Testis (tissue), 2 donors: ENCODE measurements at regions not wholly inside any gene's neighbourhood (a gene's known extent, or its start where the extent isn't known, plus 50 kb on each side); places are given as distances from the start of the nearest gene placed in this dataset.

ENCODE experiments used
- DNase-seq: peaks from one replicate; pipeline ENCODE4 v3.0.0-alpha.2; 2019
- H3K27ac ChIP-seq, 2 donors: fragments of 200-600 bp; sonication (generic); one replicate each; pipeline ENCODE4 v1.5.1; 2019
- H3K27me3 ChIP-seq: fragments of 200-600 bp; sonication (generic); one replicate; pipeline ENCODE4 v1.5.1; 2019
- H3K36me3 ChIP-seq: fragments of 200-600 bp; sonication (generic); one replicate; pipeline ENCODE4 v1.5.1; 2017; ENCODE audit warnings: low read depth; ENCODE audit errors: missing control alignments
- H3K4me1 ChIP-seq: fragments of 200-600 bp; sonication (generic); one replicate; pipeline ENCODE4 v1.5.1; 2019
- H3K4me3 ChIP-seq, 2 donors: fragments of 200-600 bp; sonication (generic); one replicate each; pipeline ENCODE4 v1.5.1; 2017 to 2019
- H3K9me3 ChIP-seq: fragments of 200-600 bp; sonication (generic); one replicate; pipeline ENCODE4 v1.5.1; 2017
- POLR2A ChIP-seq: fragments of 450-650 bp; IDR thresholded peaks from one replicate; pipeline ENCODE4 v1.6.1; 2017; ENCODE audit warnings: antibody characterized with exemption, mild to moderate bottlenecking, moderate library complexity
- WGBS, 2 donors: methylation state at CpG; one replicate each; pipeline ENCODE4 v1.1.5; 2018; 5-methylcytosine and 5-hydroxymethylcytosine counted together
- intact Hi-C: fragments of 100-400 bp; cut with DNase I; formaldehyde crosslinking; loops from one replicate; pipeline ENCODE4 v1.15.1; 2023; ENCODE audit warnings: low total_unique reads
- TF ChIP-seq, protein P1 (sequence below), 3 experiments: fragments of 450-650 bp in 2 of 3; fragments of 200-600 bp in 1 of 3; sonication (generic) in 1 of 3; IDR thresholded peaks; one replicate each; pipeline ENCODE4 v1.5.1; 2016 to 2019; ENCODE audit warnings: antibody characterized with exemption in 3 of 3, mild to moderate bottlenecking in 2 of 3, moderate library complexity in 1 of 3

GRCh38 chr5:98243972-98244371, 529.5 kb upstream of the RGMB start:
- 58 to 62% methylated on average over 1 of the region's 1 CpG for WGBS, 2 donors
- H3K27me3 ChIP-seq, result no peaks in the 10 kb centered on the region
- no peak overlapping the region for H3K4me3 ChIP-seq
- intact Hi-C loops, result no loop called here
- no peaks in the 10 kb centered on the region for H3K36me3 ChIP-seq
- H3K9me3 ChIP-seq, result no peaks in the 10 kb centered on the region
- TF ChIP-seq, protein P1, sequence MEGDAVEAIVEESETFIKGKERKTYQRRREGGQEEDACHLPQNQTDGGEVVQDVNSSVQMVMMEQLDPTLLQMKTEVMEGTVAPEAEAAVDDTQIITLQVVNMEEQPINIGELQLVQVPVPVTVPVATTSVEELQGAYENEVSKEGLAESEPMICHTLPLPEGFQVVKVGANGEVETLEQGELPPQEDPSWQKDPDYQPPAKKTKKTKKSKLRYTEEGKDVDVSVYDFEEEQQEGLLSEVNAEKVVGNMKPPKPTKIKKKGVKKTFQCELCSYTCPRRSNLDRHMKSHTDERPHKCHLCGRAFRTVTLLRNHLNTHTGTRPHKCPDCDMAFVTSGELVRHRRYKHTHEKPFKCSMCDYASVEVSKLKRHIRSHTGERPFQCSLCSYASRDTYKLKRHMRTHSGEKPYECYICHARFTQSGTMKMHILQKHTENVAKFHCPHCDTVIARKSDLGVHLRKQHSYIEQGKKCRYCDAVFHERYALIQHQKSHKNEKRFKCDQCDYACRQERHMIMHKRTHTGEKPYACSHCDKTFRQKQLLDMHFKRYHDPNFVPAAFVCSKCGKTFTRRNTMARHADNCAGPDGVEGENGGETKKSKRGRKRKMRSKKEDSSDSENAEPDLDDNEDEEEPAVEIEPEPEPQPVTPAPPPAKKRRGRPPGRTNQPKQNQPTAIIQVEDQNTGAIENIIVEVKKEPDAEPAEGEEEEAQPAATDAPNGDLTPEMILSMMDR (IDR thresholded peaks at IDR 0.05), result no peak
- TF ChIP-seq POLR2A, result no peak
- H3K4me1 ChIP-seq, result no peaks in the 10 kb centered on the region
- H3K27ac ChIP-seq, result no peak overlapping the region
- DNase-seq, result no peak

DNA sequence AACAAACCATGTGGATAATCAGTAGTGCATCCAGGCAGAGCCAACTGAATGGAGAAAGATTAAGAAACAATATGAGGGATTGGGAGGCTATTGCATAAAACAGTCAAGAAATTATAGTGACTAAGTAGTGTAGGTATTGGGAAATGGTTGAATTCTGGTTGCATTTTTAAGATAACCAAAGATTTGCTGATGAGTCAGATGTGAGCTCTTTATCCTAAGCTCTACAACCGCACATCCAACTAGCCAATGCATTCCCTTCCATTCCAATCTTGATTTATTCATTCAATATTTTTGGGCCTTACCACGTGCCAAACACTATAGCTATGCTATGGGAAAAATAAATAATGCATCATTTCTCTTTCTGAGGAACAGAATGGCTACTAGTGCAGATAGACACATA, 524.5 kb upstream of the RGMB start:
- Histone ChIP-seq H3K36me3 (no peaks in the 10 kb centered on the region), H3K27ac (no peak overlapping the region), H3K9me3 (no peaks in the 10 kb centered on the region), H3K27me3 (no peaks in the 10 kb centered on the region), H3K4me1 (no peaks in the 10 kb centered on the region), H3K4me3 (no peak overlapping the region)
- intact Hi-C loops, result no loop called here
- TF ChIP-seq, protein P1 (IDR thresholded peaks at IDR 0.05), result no peak
- TF ChIP-seq POLR2A, result no peak
- WGBS, 2 donors, result 76 to 79% methylated on average over 2 of the region's 2 CpGs
- DNase-seq, result no peak

- Histone ChIP-seq H3K36me3 (no peaks in the 10 kb centered on the region), H3K4me1 (no peaks in the 10 kb centered on the region), H3K9me3 (no peaks in the 10 kb centered on the region), H3K27me3 (no peaks in the 10 kb centered on the region), H3K4me3 (no peak overlapping the region), H3K27ac (no peak overlapping the region)
- intact Hi-C loops, result no loop called here
- no peak for DNase-seq
- no peak for TF ChIP-seq POLR2A
- TF ChIP-seq, protein P1 (IDR thresholded peaks at IDR 0.05), result no peak
- WGBS, 2 donors, result 81 to 85% methylated on average over 3 of the region's 3 CpGs
These were observed 514.5 kb upstream of the RGMB start for GRCh38 chr5:98258939-98259338.

DNA sequence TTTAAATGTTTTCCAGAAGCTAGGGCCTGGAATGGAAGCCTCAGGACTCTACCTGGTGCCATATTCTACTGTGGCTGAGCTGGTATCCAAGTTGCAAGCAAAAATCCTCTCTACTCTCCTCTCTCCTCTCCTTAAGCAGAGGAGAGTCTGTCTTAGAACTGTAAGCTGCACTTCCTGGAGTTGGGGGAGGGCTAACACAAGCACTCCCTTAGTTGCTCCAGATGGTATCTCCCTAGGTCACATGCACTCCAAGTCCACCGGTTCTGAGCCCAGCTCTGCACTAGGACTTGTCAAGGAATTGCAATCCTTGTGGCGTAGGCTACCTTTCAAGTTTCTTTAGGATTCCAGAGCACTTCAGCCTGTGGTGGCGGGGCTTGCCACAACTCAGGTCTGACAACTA, 513.9 kb upstream of the RGMB start:
- WGBS, 2 donors, result 93 to 95% methylated on average over 3 of the region's 3 CpGs
- Histone ChIP-seq H3K27ac (no peak overlapping the region), H3K4me3 (no peak overlapping the region), H3K9me3 (no peaks in the 10 kb centered on the region), H3K4me1 (no peaks in the 10 kb centered on the region), H3K27me3 (no peaks in the 10 kb centered on the region), H3K36me3 (no peaks in the 10 kb centered on the region)
- intact Hi-C loops, result no loop called here
- DNase-seq, result no peak
- TF ChIP-seq, protein P1 (IDR thresholded peaks at IDR 0.05), result no peak
- no peak for TF ChIP-seq POLR2A

DNA sequence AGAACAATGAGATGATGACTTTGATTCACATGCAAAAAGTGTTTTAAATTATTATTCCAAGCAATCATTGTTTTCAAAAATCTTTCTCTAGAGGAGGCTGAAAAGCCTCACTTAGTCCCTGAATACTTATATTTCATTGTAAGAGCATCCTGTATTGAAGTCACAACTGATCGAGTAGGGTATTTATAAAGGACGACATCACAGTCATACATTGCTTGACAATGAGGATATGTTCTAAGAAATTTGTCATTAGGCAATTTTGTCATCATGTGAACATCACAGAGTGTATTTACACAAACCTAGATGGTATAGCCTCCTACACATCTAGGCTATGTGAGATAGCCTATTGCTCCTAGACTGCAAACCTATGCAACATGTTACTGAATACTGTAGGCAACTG, 510.4 kb upstream of the RGMB start:
- no peak overlapping the region for H3K27ac ChIP-seq
- H3K4me3 ChIP-seq, result no peak overlapping the region
- H3K36me3 ChIP-seq, result no peaks in the 10 kb centered on the region
- DNase-seq, result no peak
- intact Hi-C loops, result no loop called here
- TF ChIP-seq, protein P1 (IDR thresholded peaks at IDR 0.05), result no peak
- TF ChIP-seq POLR2A, result no peak
- no peaks in the 10 kb centered on the region for H3K9me3 ChIP-seq
- WGBS, 2 donors, result 86 to 94% methylated on average over 2 of the region's 2 CpGs
- no peaks in the 10 kb centered on the region for H3K4me1 ChIP-seq
- no peaks in the 10 kb centered on the region for H3K27me3 ChIP-seq
